Astrocyte of the cerebellum (primary cell): ENCODE measurements at regions not wholly inside any gene's neighbourhood (a gene's known extent, or its start where the extent isn't known, plus 50 kb on each side); places are given as distances from the start of the nearest gene placed in this dataset.

Experiments used
- DNase-seq: peaks from one replicate; pipeline ENCODE4 v3.0.0-alpha.2; 2011; ENCODE audit warnings: low read depth
- H3K4me3 ChIP-seq: 2 replicates; pipeline ENCODE4 v1.5.1; 2011; ENCODE audit warnings: mild to moderate bottlenecking, low read depth, low read length, moderate library complexity
- in situ Hi-C: cut with HindIII; loops from 2 replicates; pipeline ENCODE4 v1.10.0; 2017; ENCODE audit warnings: low sequenced_read_pairs
- TF ChIP-seq, protein P1 (sequence below): IDR thresholded peaks from 2 replicates; pipeline ENCODE4 v1.5.1; 2012; ENCODE audit warnings: low read length, low read depth, moderate library complexity, mild to moderate bottlenecking; ENCODE audit errors: missing control alignments

DNA sequence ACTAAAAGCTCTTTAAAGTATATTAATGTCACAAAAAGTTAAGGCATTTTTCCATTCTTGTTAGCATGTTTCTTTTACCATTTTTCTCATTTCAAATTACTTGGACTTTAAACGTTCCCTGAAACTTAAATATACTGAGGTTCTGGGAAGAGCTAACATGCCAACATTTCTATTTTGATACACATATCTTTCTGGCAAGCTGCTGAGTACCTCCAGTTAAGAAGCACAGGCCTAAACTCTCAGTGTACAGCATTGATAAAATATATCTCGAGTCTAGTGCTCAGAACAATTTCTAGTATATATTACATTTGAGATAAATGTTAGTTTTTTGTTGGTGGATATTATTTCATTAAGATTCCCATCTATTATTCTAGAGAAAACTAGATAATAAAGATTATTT, 612.9 kb upstream of the KCND2 start:
- H3K4me3 ChIP-seq, result no peak overlapping the region
- in situ Hi-C loops, result no loop called here
- TF ChIP-seq, protein P1, sequence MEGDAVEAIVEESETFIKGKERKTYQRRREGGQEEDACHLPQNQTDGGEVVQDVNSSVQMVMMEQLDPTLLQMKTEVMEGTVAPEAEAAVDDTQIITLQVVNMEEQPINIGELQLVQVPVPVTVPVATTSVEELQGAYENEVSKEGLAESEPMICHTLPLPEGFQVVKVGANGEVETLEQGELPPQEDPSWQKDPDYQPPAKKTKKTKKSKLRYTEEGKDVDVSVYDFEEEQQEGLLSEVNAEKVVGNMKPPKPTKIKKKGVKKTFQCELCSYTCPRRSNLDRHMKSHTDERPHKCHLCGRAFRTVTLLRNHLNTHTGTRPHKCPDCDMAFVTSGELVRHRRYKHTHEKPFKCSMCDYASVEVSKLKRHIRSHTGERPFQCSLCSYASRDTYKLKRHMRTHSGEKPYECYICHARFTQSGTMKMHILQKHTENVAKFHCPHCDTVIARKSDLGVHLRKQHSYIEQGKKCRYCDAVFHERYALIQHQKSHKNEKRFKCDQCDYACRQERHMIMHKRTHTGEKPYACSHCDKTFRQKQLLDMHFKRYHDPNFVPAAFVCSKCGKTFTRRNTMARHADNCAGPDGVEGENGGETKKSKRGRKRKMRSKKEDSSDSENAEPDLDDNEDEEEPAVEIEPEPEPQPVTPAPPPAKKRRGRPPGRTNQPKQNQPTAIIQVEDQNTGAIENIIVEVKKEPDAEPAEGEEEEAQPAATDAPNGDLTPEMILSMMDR, result no peak
- no peak for DNase-seq

DNA sequence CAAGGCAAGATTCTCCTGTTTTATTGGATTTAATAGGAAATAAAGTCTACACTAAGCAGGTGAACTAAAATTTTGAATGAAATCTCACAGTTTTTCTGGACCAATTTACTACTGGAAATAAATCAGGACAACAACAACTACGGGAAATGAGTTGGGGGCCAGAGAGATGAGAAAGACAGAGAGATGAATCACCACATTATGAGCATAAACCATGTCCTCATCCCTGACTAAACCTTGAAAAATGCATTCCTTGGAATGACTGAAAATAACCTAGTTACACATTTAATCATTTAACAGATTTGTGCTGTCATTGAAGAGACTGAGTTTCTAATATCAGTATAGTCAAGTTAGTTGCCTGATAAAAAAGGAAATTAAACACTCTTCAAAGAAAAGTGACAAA, 608.4 kb upstream of the KCND2 start:
- in situ Hi-C loops, result no loop called here

DNA sequence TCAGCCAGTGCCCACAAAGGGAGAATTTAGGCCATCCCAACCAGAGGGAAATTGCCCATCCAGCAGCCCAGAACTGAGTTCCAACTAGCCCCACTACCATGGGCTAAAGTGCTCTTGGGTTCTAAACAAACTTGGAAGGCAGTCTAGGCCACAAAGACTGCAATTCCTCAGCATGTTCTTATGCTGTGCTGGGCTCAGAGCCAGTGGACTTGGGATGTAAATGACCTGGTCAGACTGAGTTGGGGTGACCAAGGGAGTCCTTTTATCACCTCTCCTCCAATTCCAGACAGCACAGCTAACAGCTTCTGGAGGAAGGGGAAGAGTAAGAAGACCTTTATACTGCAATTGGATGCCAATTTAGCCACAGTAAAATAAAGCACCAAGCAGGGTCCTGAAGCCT, 607.2 kb upstream of the KCND2 start:
- TF ChIP-seq, protein P1, result no peak
- peak; percentile 13 for DNase-seq
- no peak overlapping the region for H3K4me3 ChIP-seq
- in situ Hi-C loops, result no loop called here

More for the DNA sequence above, 608.4 kb upstream of the KCND2 start:
- TF ChIP-seq, protein P1, result no peak
- peak; percentile 42 for DNase-seq
- no peak overlapping the region for H3K4me3 ChIP-seq

DNA sequence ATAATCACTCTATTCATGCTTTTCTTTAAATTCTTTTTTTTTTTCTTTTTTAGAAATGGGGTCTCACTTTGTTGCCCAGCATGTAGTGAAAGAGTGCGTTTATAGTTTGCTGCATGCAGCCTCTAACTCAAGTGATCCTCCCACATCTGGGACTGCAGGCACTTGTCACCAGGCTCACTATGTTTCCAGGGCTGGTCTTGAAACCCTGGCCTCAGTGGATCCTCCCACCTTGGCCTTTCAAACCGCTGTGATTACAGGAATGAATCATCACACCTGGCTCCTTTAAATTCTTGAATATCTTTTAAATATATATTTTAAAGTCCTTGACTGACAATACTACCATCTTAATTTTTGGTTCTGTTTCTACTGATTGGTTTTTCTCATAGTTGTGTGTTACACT, 591.6 kb upstream of the KCND2 start:
- no peak overlapping the region for H3K4me3 ChIP-seq
- in situ Hi-C loops, result no loop called here
- no peak for DNase-seq
- TF ChIP-seq, protein P1, result no peak

DNA sequence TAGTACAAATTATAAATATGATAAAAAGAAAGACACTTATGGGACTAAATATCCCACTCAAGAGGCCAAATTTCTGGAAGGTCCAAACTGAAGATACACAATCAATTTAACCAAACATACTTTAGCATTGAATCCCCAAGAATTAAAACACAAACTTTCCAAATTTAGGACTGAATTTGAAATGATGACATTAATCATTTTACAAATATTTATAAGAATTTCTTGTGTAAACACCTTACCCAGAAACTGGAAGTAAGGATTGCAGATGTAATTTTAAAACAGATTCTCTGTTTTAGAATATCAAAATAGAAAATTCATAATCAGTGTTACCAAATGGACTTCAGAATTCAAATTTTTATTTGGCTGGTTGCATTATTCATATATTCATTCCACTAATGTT, 588.2 kb upstream of the KCND2 start:
- TF ChIP-seq, protein P1, result no peak
- no peak overlapping the region for H3K4me3 ChIP-seq
- DNase-seq, result no peak
- in situ Hi-C loops, result no loop called here

DNA sequence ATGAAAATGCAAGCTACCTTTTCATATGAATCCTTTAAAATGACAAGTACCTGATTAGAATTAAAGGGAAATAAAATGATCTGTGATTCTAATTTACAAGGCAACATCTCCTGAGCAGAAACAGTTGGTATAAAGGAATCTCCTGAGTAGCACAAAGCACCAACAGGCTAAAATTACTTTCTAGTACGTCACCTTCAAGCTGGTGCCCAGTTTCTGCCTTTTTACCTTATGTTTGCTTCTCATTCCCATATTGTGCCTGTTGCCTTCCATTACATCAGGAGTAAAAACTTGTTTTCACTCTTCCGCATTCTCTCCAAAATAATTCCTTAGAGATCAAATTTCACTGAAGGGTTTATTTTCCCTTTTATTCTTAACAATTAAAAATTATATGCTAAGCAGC, 587.1 kb upstream of the KCND2 start:
- in situ Hi-C loops, result no loop called here
- TF ChIP-seq, protein P1, result no peak
- DNase-seq, result no peak
- H3K4me3 ChIP-seq, result no peak overlapping the region

DNA sequence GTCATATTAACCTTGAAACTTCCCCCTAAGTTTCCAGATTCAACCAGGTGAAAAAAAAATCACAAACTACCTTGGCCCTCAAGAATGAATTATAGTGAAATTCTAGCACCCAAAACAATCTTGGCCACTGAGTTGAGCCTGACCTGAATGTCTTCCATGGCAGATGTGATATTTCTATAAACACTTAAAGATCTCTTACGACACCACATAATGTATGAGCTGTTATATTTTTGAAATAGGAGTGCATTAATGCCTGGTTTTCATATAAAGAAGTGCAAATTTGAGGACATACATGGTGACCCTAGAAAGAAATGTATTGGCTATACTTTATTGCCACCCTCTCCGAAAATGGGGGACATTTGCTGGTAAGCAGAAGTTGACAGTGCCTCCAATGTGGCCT, 584.1 kb upstream of the KCND2 start:
- no peak for DNase-seq
- in situ Hi-C loops, result no loop called here
- TF ChIP-seq, protein P1, result no peak
- H3K4me3 ChIP-seq, result no peak overlapping the region
